ENCODE measurements at regions not wholly inside any gene's neighbourhood (a gene's known extent, or its start where the extent isn't known, plus 50 kb on each side); places are given as distances from the start of the nearest gene placed in this dataset.

GRCh38 chr11:116540645-116541304, 232.0 kb downstream of the BUD13 start:
- no peak for ATAC-seq

GRCh38 chr11:116539836-116540418, 232.9 kb downstream of the BUD13 start:
- ATAC-seq, result no peak
- H3K4me1 ChIP-seq, result no peaks in the 10 kb centered on the region
- CTCF ChIA-PET, result no interaction called here
- H3K4me3 ChIP-seq, result no peak overlapping the region
- 2% methylated on average over 2 of the region's 2 CpGs for WGBS (ENCODE audit: missing lambda C conversion rate)
- no peak overlapping the region for H3K4me2 ChIP-seq
- POLR2A ChIA-PET, result no interaction called here
- DNase-seq (ENCODE audit: low read depth in 1 of 2, low spot score in 1 of 2), result no peak
- FAIRE-seq, result no peak
- TF ChIP-seq ZNF302 (CRISPR knock-in tag; IDR thresholded peaks at IDR 0.05), result no peak
- no peak for TF ChIP-seq CBX2 (IDR thresholded peaks at IDR 0.05; ENCODE audit: borderline replicate concordance, low read depth)
- TF ChIP-seq RNF2 (IDR thresholded peaks at IDR 0.05; ENCODE audit: borderline replicate concordance, low read depth), result no peak
- TF ChIP-seq, protein P1, sequence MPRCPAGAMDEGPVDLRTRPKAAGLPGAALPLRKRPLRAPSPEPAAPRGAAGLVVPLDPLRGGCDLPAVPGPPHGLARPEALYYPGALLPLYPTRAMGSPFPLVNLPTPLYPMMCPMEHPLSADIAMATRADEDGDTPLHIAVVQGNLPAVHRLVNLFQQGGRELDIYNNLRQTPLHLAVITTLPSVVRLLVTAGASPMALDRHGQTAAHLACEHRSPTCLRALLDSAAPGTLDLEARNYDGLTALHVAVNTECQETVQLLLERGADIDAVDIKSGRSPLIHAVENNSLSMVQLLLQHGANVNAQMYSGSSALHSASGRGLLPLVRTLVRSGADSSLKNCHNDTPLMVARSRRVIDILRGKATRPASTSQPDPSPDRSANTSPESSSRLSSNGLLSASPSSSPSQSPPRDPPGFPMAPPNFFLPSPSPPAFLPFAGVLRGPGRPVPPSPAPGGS (IDR thresholded peaks at IDR 0.05), result no peak
- no peak for TF ChIP-seq REST (IDR thresholded peaks at IDR 0.05)
- TF ChIP-seq GATA3 (IDR thresholded peaks at IDR 0.05; ENCODE audit: borderline replicate concordance), result no peak
- TF ChIP-seq RARB (CRISPR knock-in tag; IDR thresholded peaks at IDR 0.05), result no peak
- no peak for TF ChIP-seq MAZ (IDR thresholded peaks at IDR 0.05; ENCODE audit: borderline replicate concordance, low read depth, low read length)
- no peak for TF ChIP-seq RAD21 (conservative IDR thresholded peaks at IDR 0.05 in 1 of 2, IDR thresholded peaks at IDR 0.05 in 1 of 2)
- TF ChIP-seq, protein P2, sequence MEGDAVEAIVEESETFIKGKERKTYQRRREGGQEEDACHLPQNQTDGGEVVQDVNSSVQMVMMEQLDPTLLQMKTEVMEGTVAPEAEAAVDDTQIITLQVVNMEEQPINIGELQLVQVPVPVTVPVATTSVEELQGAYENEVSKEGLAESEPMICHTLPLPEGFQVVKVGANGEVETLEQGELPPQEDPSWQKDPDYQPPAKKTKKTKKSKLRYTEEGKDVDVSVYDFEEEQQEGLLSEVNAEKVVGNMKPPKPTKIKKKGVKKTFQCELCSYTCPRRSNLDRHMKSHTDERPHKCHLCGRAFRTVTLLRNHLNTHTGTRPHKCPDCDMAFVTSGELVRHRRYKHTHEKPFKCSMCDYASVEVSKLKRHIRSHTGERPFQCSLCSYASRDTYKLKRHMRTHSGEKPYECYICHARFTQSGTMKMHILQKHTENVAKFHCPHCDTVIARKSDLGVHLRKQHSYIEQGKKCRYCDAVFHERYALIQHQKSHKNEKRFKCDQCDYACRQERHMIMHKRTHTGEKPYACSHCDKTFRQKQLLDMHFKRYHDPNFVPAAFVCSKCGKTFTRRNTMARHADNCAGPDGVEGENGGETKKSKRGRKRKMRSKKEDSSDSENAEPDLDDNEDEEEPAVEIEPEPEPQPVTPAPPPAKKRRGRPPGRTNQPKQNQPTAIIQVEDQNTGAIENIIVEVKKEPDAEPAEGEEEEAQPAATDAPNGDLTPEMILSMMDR (IDR thresholded peaks at IDR 0.05), result no peak
- no peak for TF ChIP-seq POLR2A (IDR thresholded peaks at IDR 0.05; ENCODE audit: low read length)
- TF ChIP-seq, protein P3, sequence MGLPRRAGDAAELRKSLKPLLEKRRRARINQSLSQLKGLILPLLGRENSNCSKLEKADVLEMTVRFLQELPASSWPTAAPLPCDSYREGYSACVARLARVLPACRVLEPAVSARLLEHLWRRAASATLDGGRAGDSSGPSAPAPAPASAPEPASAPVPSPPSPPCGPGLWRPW (IDR thresholded peaks at IDR 0.05), result no peak
- no peak overlapping the region for H3K27ac ChIP-seq
- H3K9me3 ChIP-seq, result no peaks in the 10 kb centered on the region

More at GRCh38 chr11:116540645-116541304, 232.0 kb downstream of the BUD13 start:
- Histone ChIP-seq H3K27ac (no peak overlapping the region), H3K4me3 (no peak overlapping the region), H3K4me1 (no peaks in the 10 kb centered on the region), H3K4me2 (no peak overlapping the region), H3K9me3 (no peaks in the 10 kb centered on the region)
- 0% methylated on average over 3 of the region's 4 CpGs for WGBS (ENCODE audit: missing lambda C conversion rate)
- FAIRE-seq, result no peak
- DNase-seq (ENCODE audit: low read depth in 1 of 2, low spot score in 1 of 2), result no peak
- POLR2A ChIA-PET, result no interaction called here
- TF ChIP-seq RFX5 (IDR thresholded peaks at IDR 0.05), result no peak
- TF ChIP-seq, protein P4, sequence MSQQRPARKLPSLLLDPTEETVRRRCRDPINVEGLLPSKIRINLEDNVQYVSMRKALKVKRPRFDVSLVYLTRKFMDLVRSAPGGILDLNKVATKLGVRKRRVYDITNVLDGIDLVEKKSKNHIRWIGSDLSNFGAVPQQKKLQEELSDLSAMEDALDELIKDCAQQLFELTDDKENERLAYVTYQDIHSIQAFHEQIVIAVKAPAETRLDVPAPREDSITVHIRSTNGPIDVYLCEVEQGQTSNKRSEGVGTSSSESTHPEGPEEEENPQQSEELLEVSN (IDR thresholded peaks at IDR 0.05; ENCODE audit: borderline replicate concordance, low read depth), result no peak
- CTCF ChIA-PET, result no interaction called here
